Thyroid gland (tissue), 4 donors: ENCODE measurements at regions not wholly inside any gene's neighbourhood (a gene's known extent, or its start where the extent isn't known, plus 50 kb on each side); places are given as distances from the start of the nearest gene placed in this dataset.

Source experiments
- POLR2A ChIP-seq, 2 donors: fragments of 450-650 bp; IDR thresholded peaks; one replicate each; pipeline ENCODE4 v1.6.1; 2017; ENCODE audit warnings: antibody characterized with exemption in 2 of 2, mild to moderate bottlenecking in 2 of 2, moderate library complexity in 1 of 2
- TF ChIP-seq, protein P1 (sequence below), 6 experiments: fragments of 200-600 bp in 3 of 6; fragments of 450-650 bp in 3 of 6; sonication (generic) in 3 of 6; IDR thresholded peaks; one replicate each; pipeline ENCODE4 v1.5.1; 2016 to 2019; ENCODE audit warnings: antibody characterized with exemption in 6 of 6, mild to moderate bottlenecking in 2 of 6, inconsistent platforms in 1 of 6, moderate library complexity in 1 of 6

- TF ChIP-seq, protein P1, sequence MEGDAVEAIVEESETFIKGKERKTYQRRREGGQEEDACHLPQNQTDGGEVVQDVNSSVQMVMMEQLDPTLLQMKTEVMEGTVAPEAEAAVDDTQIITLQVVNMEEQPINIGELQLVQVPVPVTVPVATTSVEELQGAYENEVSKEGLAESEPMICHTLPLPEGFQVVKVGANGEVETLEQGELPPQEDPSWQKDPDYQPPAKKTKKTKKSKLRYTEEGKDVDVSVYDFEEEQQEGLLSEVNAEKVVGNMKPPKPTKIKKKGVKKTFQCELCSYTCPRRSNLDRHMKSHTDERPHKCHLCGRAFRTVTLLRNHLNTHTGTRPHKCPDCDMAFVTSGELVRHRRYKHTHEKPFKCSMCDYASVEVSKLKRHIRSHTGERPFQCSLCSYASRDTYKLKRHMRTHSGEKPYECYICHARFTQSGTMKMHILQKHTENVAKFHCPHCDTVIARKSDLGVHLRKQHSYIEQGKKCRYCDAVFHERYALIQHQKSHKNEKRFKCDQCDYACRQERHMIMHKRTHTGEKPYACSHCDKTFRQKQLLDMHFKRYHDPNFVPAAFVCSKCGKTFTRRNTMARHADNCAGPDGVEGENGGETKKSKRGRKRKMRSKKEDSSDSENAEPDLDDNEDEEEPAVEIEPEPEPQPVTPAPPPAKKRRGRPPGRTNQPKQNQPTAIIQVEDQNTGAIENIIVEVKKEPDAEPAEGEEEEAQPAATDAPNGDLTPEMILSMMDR (IDR thresholded peaks at IDR 0.05) = no peak
- TF ChIP-seq POLR2A (IDR thresholded peaks at IDR 0.05) = no peak
Measured at GRCh38 chr6:147001621-147002020, 202.6 kb upstream of the STXBP5 start.
